ENCODE measurements at regions not wholly inside any gene's neighbourhood (a gene's known extent, or its start where the extent isn't known, plus 50 kb on each side); places are given as distances from the start of the nearest gene placed in this dataset.
"Not testable (repeated sequence)": the region's sequence is repeated elsewhere in the genome, so short reads cannot be mapped to it uniquely, and the experiment has no call there.

GRCh38 chr22:23395530-23396361 lies 184.3 kb downstream of the IGLL1 start:
- DNase-seq (ENCODE audit: low read depth, low spot score) = no peak

GRCh38 chr22:23394525-23395326 lies 185.4 kb downstream of the IGLL1 start:
- no peak for DNase-seq (ENCODE audit: low read depth, low spot score)

DNA sequence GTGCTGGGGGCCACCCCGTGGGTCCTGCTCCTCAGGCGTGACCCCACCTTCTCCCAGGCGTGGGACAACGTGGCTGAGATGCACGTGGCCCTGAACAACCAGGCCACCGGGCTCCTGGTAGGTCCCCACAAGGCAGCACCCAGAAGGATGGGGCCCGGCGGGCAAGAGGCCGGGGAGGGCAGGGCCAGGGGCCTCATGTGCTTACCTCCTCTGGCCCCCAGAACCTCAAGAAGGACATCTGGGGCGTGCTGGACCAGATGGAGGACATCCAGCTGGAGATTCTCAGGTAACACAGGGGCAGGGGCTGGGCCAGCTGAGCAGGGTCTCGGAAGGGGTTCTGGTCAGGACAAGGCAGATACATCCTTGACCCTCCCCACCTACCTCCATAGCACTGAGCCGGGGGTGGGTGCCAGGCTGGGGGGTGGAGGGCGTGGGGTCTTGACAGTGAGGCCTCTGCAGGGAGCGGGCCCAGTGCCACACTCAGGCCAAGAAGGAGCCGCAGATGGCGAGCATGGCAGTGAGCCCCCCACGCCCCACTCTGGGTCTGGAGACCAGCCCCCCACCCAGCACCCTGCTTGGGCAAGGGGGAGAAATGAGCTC lies 186.3 kb downstream of the IGLL1 start:
- no peak for DNase-seq (ENCODE audit: low read depth, low spot score)

DNA sequence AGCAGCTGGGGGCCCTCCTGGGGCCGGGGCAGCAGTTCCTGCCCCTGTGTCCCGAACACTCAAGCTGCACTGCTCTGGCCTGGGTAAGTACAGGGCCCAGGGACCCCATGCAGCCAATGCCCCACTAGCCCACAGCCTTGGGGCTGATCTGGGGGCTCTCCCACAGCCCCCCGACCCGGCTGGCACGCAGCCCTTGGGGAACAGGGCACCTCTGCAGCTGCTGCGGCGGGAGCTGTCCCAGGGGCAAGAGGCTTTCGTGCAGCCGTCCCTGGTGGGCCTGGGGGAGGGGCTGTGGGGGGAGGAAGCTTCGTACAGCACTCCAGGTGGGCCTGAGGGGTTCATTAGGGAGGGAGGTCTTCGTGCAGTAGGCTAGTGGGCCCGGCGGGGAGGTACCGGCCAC lies 186.9 kb downstream of the IGLL1 start:
- not testable (repeated sequence) for DNase-seq (ENCODE audit: low read depth, low spot score)

DNA sequence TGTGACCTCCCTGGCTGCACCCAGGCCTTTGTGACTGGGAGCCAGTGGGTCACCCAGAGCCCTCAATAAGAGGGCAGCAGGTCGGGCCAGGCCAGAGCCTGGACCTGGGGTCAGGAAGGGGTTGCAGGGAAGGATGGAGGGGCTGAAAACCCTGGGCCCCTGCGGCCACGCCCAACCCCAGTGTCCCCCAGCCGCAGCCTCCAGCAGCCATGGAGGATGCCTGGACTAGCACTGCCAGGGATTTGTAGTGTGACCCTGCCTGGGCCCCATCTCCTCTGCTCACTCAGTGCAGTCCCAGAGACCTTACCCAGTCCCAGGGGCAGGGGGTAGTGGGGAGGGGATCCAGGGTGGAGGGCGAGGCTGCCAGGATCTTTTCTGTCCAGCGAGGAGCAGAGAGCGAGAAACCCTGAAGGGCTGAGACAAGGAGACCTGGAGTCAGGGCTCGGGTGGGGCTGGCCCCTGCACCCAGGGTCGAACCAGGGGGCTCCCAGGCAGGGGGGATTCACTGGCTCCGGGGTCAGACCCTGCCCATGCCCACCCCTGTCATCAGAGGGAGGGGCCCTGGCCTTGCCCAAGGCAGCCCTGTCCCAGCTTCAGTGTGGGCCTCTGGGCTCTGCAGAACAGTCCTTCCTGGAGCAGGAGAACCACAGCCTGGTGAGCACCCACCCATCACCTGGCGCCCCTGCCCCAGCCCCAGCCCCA lies 187.5 kb downstream of the IGLL1 start:
- DNase-seq (ENCODE audit: low read depth, low spot score) = no peak

DNA sequence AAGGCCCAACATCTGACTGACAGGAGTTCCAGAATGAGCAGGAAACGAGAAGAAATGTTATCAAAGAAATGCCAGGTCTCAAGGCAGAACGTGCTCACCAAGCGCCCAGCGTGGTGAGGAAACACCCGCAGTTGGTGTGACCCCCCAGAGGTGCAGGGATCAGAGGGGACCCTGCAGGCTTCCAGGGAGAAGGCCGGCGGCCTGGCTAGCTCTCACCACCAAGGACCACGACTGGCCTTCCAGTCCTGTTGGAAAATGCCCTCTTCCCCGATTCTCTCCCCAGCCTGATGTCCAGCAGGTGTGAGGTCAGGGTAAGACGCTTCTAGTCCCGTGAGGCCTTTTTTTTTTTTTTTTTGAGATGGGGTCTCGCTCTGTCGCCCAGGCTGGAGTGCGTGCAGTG lies 189.1 kb downstream of the IGLL1 start:
- no peak for DNase-seq (ENCODE audit: low read depth, low spot score)

GRCh38 chr22:23389271-23390071 lies 190.6 kb downstream of the IGLL1 start:
- no peak for DNase-seq (ENCODE audit: low read depth, low spot score)

- no peak for DNase-seq (ENCODE audit: low read depth, low spot score)
Observed at GRCh38 chr22:23388517-23388890, 191.6 kb downstream of the IGLL1 start.

DNA sequence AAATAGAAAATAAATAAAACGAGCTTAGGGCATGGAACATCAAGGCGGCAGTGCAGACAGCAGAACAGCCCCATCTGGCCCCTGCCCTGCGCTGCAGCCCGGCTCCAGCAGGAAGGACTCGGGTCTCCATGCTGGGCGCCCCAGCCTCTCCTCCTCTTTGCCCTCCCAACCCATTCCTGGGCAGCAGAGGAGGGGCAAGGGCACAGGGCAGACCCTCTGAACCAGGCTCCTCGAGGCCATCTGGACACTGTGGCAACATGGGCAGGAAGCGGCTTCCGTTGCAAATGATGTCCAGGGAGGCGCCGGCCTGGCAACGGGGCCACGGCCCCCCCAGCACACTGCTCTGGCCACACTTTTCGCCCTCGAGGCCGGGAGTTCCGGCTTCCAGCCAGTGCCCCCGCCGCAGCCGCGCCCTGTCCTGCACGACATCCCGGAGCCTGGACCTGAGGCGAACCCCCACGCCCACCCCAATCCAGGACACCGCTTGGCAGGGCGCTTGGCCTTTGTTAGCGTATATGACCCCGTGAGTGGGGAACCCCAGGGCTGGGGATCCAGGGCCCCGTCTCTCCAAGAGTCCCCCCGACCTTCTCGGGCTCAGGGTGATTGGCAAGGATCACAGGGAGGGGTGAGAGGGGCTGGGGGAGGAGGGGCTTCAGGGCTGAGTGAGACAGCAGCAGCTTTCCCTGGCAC lies 192.1 kb downstream of the IGLL1 start:
- no peak for DNase-seq (ENCODE audit: low read depth, low spot score)

DNA sequence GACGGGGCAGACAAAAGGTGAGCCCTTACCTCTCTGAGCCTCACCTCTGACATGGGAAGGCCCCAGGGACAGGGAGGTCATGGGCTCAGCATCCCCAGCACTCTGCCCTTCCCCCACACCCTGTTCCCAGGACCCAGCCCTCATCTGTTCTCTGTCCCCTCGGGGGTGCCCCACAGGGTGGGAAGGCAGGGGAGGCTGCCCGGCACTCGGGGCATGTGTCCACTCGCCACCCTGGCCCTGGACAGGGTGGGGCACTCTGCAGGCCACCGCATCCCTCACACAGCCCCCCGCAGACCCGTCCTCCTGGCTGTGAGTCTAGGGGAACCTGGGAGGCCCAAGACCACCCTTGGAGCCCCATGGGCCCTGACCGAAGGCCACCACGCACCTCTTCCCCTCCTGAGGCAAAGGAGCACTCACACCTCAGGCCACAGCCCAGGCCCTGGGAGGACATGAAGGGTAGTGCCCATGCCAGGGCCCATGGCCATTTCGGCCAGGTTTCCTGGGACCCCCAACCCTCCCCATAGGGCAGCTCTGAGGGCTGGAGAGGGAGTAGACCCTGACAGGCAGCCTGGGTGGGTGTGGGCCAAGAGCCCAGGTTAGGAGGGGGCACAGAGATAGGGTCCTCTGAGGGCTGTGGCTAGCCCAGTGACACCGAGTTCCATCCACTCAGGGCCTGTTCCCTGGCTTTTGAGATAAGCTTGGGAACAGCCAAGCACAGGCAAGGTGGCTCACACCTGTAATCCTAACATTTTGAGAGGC lies 193.1 kb downstream of the IGLL1 start:
- no peak for DNase-seq (ENCODE audit: low read depth, low spot score)

- DNase-seq (ENCODE audit: low read depth, low spot score) = peak; percentile 49
Observed at GRCh38 chr22:23385678-23386631, 194.1 kb downstream of the IGLL1 start.

DNA sequence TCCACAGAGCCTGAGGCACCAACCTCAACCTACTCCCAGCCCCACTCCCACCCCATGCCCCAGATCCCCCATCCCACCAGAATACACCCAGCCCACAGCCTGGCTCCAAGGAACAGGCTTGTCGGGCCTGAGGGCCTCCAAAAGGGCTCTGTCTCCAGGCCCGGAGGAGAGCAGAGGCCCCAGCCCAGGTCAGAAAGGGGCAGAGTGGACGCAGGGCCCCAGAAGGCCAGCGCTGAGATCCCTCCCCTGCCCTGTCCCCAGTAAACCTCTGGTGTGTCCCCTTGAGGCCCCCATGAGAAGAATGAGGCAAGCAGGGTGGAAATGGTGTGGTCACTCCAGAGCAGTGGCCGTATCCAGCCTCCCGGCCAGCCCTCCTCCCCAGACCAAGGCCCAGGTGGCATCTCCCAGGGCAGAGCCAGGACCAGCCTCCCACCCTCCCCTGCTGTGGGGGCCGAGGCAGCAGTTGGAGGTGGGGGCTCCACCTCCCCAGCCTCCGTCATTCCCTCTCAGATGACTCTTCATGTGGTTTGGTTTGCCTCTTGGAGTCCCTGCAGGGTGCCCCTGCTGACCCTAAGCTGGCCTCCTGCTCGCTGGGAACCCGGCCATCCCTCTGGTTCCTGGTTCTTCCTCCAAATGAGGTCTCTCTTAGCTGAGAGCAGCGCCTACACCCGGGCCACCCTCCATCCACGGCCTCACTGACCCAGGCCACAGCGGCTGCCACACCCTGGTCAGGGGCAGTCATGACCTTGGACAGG lies 195.0 kb downstream of the IGLL1 start:
- no peak for DNase-seq (ENCODE audit: low read depth, low spot score)

GRCh38 chr22:23384431-23384830 lies 195.7 kb downstream of the IGLL1 start:
- DNase-seq (ENCODE audit: low read depth, low spot score) = no peak

GRCh38 chr22:23383491-23384361 lies 196.4 kb downstream of the IGLL1 start:
- no peak for DNase-seq (ENCODE audit: low read depth, low spot score)

GRCh38 chr22:23382428-23383218 lies 197.5 kb downstream of the IGLL1 start:
- no peak for DNase-seq (ENCODE audit: low read depth, low spot score)

Measured in activated CD4-positive, CD25-positive, alpha-beta regulatory T cell treated with anti-CD3 and anti-CD28 coated beads, Interleukin-2, amount 50 U/mL, for 16 hours (primary cell).